Activated T-helper 2 cell treated with anti-CD3 and anti-CD28 coated beads, Interferon-gamma antibody, Interleukin-2, Interleukin-4, amounts not matched to agents 10 μg/mL and 5 μg/mL and 100 μg/mL, durations not matched to agents 14 hours and 24 hours and 36 hours (primary cell): ENCODE measurements at regions not wholly inside any gene's neighbourhood (a gene's known extent, or its start where the extent isn't known, plus 50 kb on each side); places are given as distances from the start of the nearest gene placed in this dataset.

ENCODE experiments used
- DNase-seq: peaks from one replicate; pipeline ENCODE4 v3.0.0; 2021; ENCODE audit warnings: low spot score
- H3K27ac Mint-ChIP-seq: one replicate; pipeline ENCODE4 v1.8.0; 2021; ENCODE audit warnings: mixed read lengths
- H3K27me3 Mint-ChIP-seq: one replicate; pipeline ENCODE4 v1.8.0; 2021; ENCODE audit warnings: low read depth, mixed read lengths
- H3K36me3 Mint-ChIP-seq: one replicate; pipeline ENCODE4 v1.8.0; 2021; ENCODE audit warnings: low read depth, mixed read lengths
- H3K4me1 Mint-ChIP-seq: one replicate; pipeline ENCODE4 v1.8.0; 2021; ENCODE audit warnings: low read depth, mixed read lengths
- H3K4me3 Mint-ChIP-seq: one replicate; pipeline ENCODE4 v1.8.0; 2021; ENCODE audit warnings: low read depth, mild to moderate bottlenecking, moderate library complexity, mixed read lengths
- H3K9me3 Mint-ChIP-seq: one replicate; pipeline ENCODE4 v1.8.0; 2021; ENCODE audit warnings: mixed read lengths
- intact Hi-C: fragments of 100-400 bp; cut with micrococcal nuclease; formaldehyde crosslinking; loops from one replicate; pipeline ENCODE4 v1.15.1; 2023

GRCh38 chrX:39577985-39578869 is 519.5 kb downstream of the BCOR start:
- H3K9me3 Mint-ChIP-seq: no peaks in the 10 kb centered on the region
- peaks cover 34% of the 10 kb centered on the region for H3K4me1 Mint-ChIP-seq
- DNase-seq: peak; percentile 31
- intact Hi-C loops: loop anchor here (1.0 to 10.0 kb wide), 7 partner anchors 27 to 773 kb away; partner anchors contain the start of gene MID1IP1
- no peaks in the 10 kb centered on the region for H3K36me3 Mint-ChIP-seq
- H3K4me3 Mint-ChIP-seq: peak overlapping the region; percentile 52
- H3K27ac Mint-ChIP-seq: peak overlapping the region; percentile 76
- no peaks in the 10 kb centered on the region for H3K27me3 Mint-ChIP-seq

- Mint-ChIP-seq H3K36me3 (no peaks in the 10 kb centered on the region), H3K4me1 (peaks cover 34% of the 10 kb centered on the region), H3K4me3 (no peak overlapping the region), H3K9me3 (no peaks in the 10 kb centered on the region), H3K27ac (no peak overlapping the region), H3K27me3 (no peaks in the 10 kb centered on the region)
- DNase-seq: no peak
- intact Hi-C loops: no loop called here
Measured at GRCh38 chrX:39580043-39580442, 517.7 kb downstream of the BCOR start.

- H3K36me3 Mint-ChIP-seq: no peaks in the 10 kb centered on the region
- H3K4me1 Mint-ChIP-seq: peaks cover 30% of the 10 kb centered on the region
- H3K27ac Mint-ChIP-seq: no peak overlapping the region
- no peak for DNase-seq
- H3K27me3 Mint-ChIP-seq: no peaks in the 10 kb centered on the region
- no peaks in the 10 kb centered on the region for H3K9me3 Mint-ChIP-seq
- intact Hi-C loops: no loop called here
- H3K4me3 Mint-ChIP-seq: no peak overlapping the region
Measured at GRCh38 chrX:39581411-39581810, 516.3 kb downstream of the BCOR start.

GRCh38 chrX:39582091-39582490 is 515.7 kb downstream of the BCOR start:
- no peak overlapping the region for H3K4me3 Mint-ChIP-seq
- no peaks in the 10 kb centered on the region for H3K9me3 Mint-ChIP-seq
- no peaks in the 10 kb centered on the region for H3K36me3 Mint-ChIP-seq
- no peak for DNase-seq
- no peak overlapping the region for H3K27ac Mint-ChIP-seq
- H3K4me1 Mint-ChIP-seq: peaks cover 23% of the 10 kb centered on the region
- intact Hi-C loops: no loop called here
- H3K27me3 Mint-ChIP-seq: no peaks in the 10 kb centered on the region

- DNase-seq: no peak
- Mint-ChIP-seq H3K27ac (no peak overlapping the region), H3K36me3 (no peaks in the 10 kb centered on the region), H3K9me3 (no peaks in the 10 kb centered on the region), H3K4me1 (peaks cover 14% of the 10 kb centered on the region), H3K4me3 (no peak overlapping the region), H3K27me3 (no peaks in the 10 kb centered on the region)
- intact Hi-C loops: no loop called here
Measured at GRCh38 chrX:39582976-39583375, 514.8 kb downstream of the BCOR start.

GRCh38 chrX:39585808-39586207 is 511.9 kb downstream of the BCOR start:
- H3K9me3 Mint-ChIP-seq: no peaks in the 10 kb centered on the region
- H3K36me3 Mint-ChIP-seq: no peaks in the 10 kb centered on the region
- intact Hi-C loops: no loop called here
- no peaks in the 10 kb centered on the region for H3K27me3 Mint-ChIP-seq
- H3K4me1 Mint-ChIP-seq: no peaks in the 10 kb centered on the region
- no peak overlapping the region for H3K4me3 Mint-ChIP-seq
- no peak overlapping the region for H3K27ac Mint-ChIP-seq
- no peak for DNase-seq

GRCh38 chrX:39586359-39586758 is 511.4 kb downstream of the BCOR start:
- Mint-ChIP-seq H3K27me3 (no peaks in the 10 kb centered on the region), H3K27ac (no peak overlapping the region), H3K36me3 (no peaks in the 10 kb centered on the region), H3K4me3 (no peak overlapping the region), H3K4me1 (no peaks in the 10 kb centered on the region), H3K9me3 (no peaks in the 10 kb centered on the region)
- intact Hi-C loops: no loop called here
- DNase-seq: no peak

GRCh38 chrX:39591099-39591498 is 506.7 kb downstream of the BCOR start:
- no peak overlapping the region for H3K27ac Mint-ChIP-seq
- no peak for DNase-seq
- no peaks in the 10 kb centered on the region for H3K27me3 Mint-ChIP-seq
- no peaks in the 10 kb centered on the region for H3K9me3 Mint-ChIP-seq
- intact Hi-C loops: no loop called here
- no peaks in the 10 kb centered on the region for H3K36me3 Mint-ChIP-seq
- H3K4me1 Mint-ChIP-seq: no peaks in the 10 kb centered on the region
- no peak overlapping the region for H3K4me3 Mint-ChIP-seq

- Mint-ChIP-seq H3K9me3 (no peaks in the 10 kb centered on the region), H3K27ac (no peak overlapping the region), H3K36me3 (no peaks in the 10 kb centered on the region), H3K4me1 (peaks cover 4% of the 10 kb centered on the region), H3K27me3 (no peaks in the 10 kb centered on the region), H3K4me3 (no peak overlapping the region)
- intact Hi-C loops: no loop called here
- DNase-seq: no peak
Measured at GRCh38 chrX:39592776-39593175, 505.0 kb downstream of the BCOR start.

GRCh38 chrX:39595977-39596376 is 501.8 kb downstream of the BCOR start:
- H3K4me1 Mint-ChIP-seq: peaks cover 10% of the 10 kb centered on the region
- intact Hi-C loops: no loop called here
- H3K36me3 Mint-ChIP-seq: no peaks in the 10 kb centered on the region
- no peak overlapping the region for H3K27ac Mint-ChIP-seq
- H3K27me3 Mint-ChIP-seq: no peaks in the 10 kb centered on the region
- no peak overlapping the region for H3K4me3 Mint-ChIP-seq
- no peak for DNase-seq
- H3K9me3 Mint-ChIP-seq: no peaks in the 10 kb centered on the region

GRCh38 chrX:39596437-39596836 is 501.3 kb downstream of the BCOR start:
- Mint-ChIP-seq H3K36me3 (no peaks in the 10 kb centered on the region), H3K4me3 (no peak overlapping the region), H3K27me3 (no peaks in the 10 kb centered on the region), H3K9me3 (no peaks in the 10 kb centered on the region), H3K27ac (no peak overlapping the region), H3K4me1 (peaks cover 12% of the 10 kb centered on the region)
- intact Hi-C loops: no loop called here
- DNase-seq: no peak

- no peaks in the 10 kb centered on the region for H3K9me3 Mint-ChIP-seq
- intact Hi-C loops: no loop called here
- peaks cover 12% of the 10 kb centered on the region for H3K4me1 Mint-ChIP-seq
- peaks cover 5% of the 10 kb centered on the region for H3K27me3 Mint-ChIP-seq
- no peaks in the 10 kb centered on the region for H3K36me3 Mint-ChIP-seq
- no peak overlapping the region for H3K27ac Mint-ChIP-seq
- DNase-seq: no peak
- H3K4me3 Mint-ChIP-seq: no peak overlapping the region
Measured at GRCh38 chrX:39599339-39599738, 498.4 kb downstream of the BCOR start.

- DNase-seq: no peak
- H3K36me3 Mint-ChIP-seq: no peaks in the 10 kb centered on the region
Measured at GRCh38 chrX:39600222-39600621, 497.5 kb downstream of the BCOR start.

More at GRCh38 chrX:39600222-39600621, 497.5 kb downstream of the BCOR start:
- Mint-ChIP-seq H3K9me3 (no peaks in the 10 kb centered on the region), H3K27ac (no peak overlapping the region), H3K4me3 (no peak overlapping the region), H3K27me3 (peaks cover 5% of the 10 kb centered on the region), H3K4me1 (peaks cover 12% of the 10 kb centered on the region)
- intact Hi-C loops: no loop called here
